Activated T-cell treated with anti-CD3 and anti-CD28 coated beads, Interleukin-2, amount 50 U/mL, for 24 hours (primary cell): ENCODE measurements at regions not wholly inside any gene's neighbourhood (a gene's known extent, or its start where the extent isn't known, plus 50 kb on each side); places are given as distances from the start of the nearest gene placed in this dataset.

Experiments
- DNase-seq: peaks from one replicate; pipeline ENCODE4 v3.0.0-alpha.2; 2020
- H3K27ac Mint-ChIP-seq: 2 replicates; pipeline ENCODE4 v1.8.0; 2020; ENCODE audit warnings: mild to moderate bottlenecking, mixed read lengths
- H3K27me3 Mint-ChIP-seq: 2 replicates; pipeline ENCODE4 v1.8.0; 2020; ENCODE audit warnings: mixed read lengths
- H3K36me3 Mint-ChIP-seq: 2 replicates; pipeline ENCODE4 v1.8.0; 2020; ENCODE audit warnings: low read depth, mixed read lengths
- H3K4me1 Mint-ChIP-seq: 2 replicates; pipeline ENCODE4 v1.8.0; 2020; ENCODE audit warnings: low read depth, mixed read lengths
- H3K4me3 Mint-ChIP-seq: 2 replicates; pipeline ENCODE4 v1.8.0; 2020; ENCODE audit warnings: mild to moderate bottlenecking, moderate library complexity, mixed read lengths
- H3K9me3 Mint-ChIP-seq: 2 replicates; pipeline ENCODE4 v1.8.0; 2020; ENCODE audit warnings: mixed read lengths

DNA sequence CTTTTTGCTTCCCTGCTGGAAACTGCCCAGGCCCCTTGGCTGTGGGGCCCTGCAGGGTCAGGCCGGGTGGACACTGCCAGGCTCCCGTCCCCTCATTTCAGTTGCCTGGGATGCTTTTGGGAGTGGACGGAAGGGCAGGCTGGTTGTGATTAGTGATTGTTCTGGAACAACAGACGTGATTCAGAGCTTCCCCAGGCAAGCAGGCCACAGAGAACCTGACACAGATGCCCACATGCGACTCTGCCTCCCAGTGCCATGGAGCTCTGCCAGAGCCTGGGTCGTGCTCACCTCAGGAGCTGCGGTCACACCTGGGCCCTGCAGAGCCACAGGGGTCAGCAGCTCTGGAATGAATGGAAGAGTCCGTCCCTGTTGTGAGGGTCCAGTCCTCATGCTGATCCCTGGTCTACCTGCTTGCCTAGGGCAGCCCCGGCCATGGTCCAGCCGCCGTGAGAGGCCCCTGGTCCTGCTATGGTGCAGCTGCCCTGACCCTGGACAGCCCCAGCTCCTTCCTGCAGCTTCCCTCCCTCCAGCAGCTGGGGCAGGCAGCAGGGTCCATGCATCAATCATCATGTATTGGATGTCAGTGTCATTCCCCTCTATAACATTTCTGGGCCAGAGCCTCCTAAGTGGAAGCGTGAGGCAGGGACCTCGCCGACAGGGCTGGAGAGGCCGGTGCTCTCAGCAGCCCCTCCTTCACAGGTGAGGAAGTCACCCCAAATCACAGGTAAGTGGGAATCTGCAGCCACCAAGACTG is 518.6 kb upstream of the MYT1L start:
- Mint-ChIP-seq H3K9me3 (no peaks in the 10 kb centered on the region), H3K36me3 (no peaks in the 10 kb centered on the region), H3K27ac (no peak overlapping the region), H3K4me3 (no peak overlapping the region), H3K4me1 (no peaks in the 10 kb centered on the region), H3K27me3 (no peaks in the 10 kb centered on the region)
- DNase-seq, result no peak

DNA sequence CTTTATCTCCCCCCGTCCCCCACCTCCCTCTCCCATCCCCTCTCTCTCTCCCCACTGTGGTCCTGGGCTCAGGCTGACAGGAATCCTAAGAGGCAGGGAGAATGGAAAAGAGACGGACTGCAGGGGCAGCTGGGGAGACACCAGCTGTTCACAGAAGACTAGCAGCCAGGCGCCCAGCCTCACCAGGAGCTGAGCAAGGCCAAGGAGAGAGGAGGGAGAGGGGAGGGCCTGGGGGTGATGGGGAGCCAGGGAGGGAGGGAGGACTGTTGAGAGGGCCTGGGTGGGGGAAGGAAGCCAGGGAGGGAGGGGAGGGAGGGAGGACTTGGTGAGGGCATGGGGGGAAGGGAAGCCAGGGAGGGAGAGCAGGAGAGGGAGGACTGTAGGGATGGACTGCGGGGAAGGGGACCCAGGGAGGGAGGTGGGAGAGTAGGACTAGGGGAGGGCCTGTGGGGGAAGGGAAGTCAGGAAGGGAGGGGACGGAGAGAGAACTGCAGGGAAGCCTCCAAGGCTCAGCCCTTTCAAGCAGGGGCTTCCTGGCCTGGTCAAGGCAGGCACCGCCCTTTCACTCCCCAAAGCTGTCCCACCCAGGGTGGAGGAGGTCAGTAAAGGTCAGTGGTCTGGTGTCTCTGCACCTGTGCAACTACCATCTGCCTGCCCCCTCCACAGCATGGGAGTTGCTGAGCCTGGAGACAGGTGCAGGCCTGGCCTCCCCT is 517.7 kb upstream of the MYT1L start:
- DNase-seq, result no peak
- Mint-ChIP-seq H3K27ac (no peak overlapping the region), H3K4me3 (no peak overlapping the region), H3K27me3 (no peaks in the 10 kb centered on the region), H3K4me1 (no peaks in the 10 kb centered on the region), H3K36me3 (no peaks in the 10 kb centered on the region), H3K9me3 (no peaks in the 10 kb centered on the region)

DNA sequence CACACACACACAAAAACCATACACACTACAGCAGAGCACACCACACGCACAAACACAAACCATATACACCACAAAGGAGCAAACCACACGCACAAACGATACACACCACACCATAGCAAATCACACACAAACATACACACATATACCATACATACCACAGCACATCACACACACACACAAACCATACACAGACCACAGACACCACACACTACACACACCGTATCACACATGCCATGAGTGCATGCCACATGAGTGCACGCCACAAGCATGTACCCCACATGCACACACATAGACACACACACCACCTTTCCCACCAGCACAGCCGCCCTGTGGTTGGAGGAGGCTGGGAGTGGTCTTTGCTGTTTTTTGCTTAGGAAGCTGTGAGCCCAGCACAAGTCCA is 517.1 kb upstream of the MYT1L start:
- Mint-ChIP-seq H3K27me3 (no peaks in the 10 kb centered on the region), H3K9me3 (no peaks in the 10 kb centered on the region), H3K27ac (no peak overlapping the region), H3K4me3 (no peak overlapping the region), H3K4me1 (no peaks in the 10 kb centered on the region), H3K36me3 (no peaks in the 10 kb centered on the region)
- DNase-seq, result no peak

GRCh38 chr2:2847209-2847676 is 516.2 kb upstream of the MYT1L start:
- Mint-ChIP-seq H3K9me3 (no peaks in the 10 kb centered on the region), H3K36me3 (no peaks in the 10 kb centered on the region), H3K27ac (no peak overlapping the region), H3K4me3 (no peak overlapping the region), H3K4me1 (no peaks in the 10 kb centered on the region), H3K27me3 (no peaks in the 10 kb centered on the region)
- DNase-seq, result no peak

DNA sequence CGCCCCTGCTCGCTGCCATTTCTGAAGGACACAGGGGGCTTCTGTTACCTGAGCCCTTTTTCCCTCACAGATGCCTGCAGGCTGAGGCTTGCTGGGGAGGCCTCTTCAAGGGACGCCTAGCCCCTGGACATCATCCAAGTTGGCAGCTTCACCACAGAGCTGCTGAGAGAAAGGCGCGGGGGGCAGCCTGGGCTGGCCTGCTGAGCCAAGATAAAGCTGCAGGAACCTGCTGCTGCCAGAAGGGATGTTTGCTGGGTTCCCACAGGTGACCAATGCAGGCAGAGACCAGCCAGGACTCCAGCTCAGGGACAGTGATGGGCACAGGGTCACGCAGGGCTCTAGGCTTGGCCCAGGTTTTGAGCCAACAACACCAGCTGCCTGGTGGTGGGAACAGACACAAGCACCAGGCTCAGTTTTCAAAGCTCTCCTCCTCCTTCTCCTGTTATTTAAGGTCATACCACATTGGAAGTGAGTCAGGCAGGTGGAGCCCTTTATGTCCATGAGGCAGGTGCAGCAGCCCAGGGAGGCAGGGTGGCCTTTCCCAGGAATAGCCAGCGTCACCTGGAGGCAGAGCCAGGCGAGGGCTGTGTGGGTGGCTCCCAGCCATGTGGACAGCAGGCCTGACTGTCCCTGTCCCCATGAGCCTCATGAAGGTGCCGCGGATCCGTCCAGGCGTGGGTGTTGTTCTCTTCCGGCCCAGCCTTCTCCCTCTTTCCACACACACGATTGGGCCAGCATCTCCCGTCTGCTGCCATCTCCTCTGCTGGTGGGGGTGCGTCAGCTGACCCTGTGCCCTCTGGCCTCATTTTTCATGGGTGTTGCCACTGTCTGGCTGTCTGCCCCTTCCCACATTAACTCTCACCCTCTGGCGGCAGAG is 515.5 kb upstream of the MYT1L start:
- Mint-ChIP-seq H3K36me3 (no peaks in the 10 kb centered on the region), H3K27me3 (no peaks in the 10 kb centered on the region), H3K4me3 (no peak overlapping the region), H3K9me3 (no peaks in the 10 kb centered on the region), H3K27ac (no peak overlapping the region), H3K4me1 (no peaks in the 10 kb centered on the region)
- DNase-seq, result no peak

- no peak for DNase-seq
- Mint-ChIP-seq H3K36me3 (no peaks in the 10 kb centered on the region), H3K4me1 (no peaks in the 10 kb centered on the region), H3K27me3 (no peaks in the 10 kb centered on the region), H3K27ac (no peak overlapping the region), H3K9me3 (no peaks in the 10 kb centered on the region), H3K4me3 (no peak overlapping the region)
Measured at GRCh38 chr2:2845806-2846315, 514.8 kb upstream of the MYT1L start.

GRCh38 chr2:2845267-2845666 is 514.2 kb upstream of the MYT1L start:
- H3K27me3 Mint-ChIP-seq, result no peaks in the 10 kb centered on the region
- no peak for DNase-seq
- no peaks in the 10 kb centered on the region for H3K36me3 Mint-ChIP-seq
- no peak overlapping the region for H3K27ac Mint-ChIP-seq
- H3K4me3 Mint-ChIP-seq, result no peak overlapping the region
- no peaks in the 10 kb centered on the region for H3K4me1 Mint-ChIP-seq
- H3K9me3 Mint-ChIP-seq, result no peaks in the 10 kb centered on the region

DNA sequence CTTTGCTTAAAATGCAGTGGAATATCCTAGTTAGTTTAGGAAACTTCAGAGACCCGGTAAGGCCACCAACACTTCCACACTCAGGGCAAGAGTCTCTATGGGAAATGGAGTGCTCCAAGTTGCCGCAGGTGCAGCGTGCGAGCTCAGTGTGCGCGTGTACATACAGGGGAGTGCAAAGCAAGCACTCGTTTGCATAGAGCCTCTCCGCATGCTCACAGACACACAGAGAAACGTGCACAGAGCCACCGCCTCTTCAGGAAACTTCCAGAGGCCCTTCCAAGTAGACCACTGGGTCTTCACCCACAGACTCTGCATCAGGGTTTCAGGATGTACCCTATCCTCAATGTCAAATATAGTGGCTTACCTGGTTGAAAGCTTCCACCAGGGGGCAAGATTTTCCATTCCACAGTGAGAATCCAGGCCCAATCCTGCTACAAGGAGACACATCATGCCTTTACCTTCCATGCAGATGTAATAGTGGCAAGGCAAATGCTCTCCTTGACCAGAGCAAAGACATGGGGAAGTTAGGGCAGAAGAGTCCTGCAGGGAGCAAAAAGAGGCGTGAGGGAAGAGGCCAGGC is 513.0 kb upstream of the MYT1L start:
- no peak for DNase-seq
- Mint-ChIP-seq H3K27me3 (no peaks in the 10 kb centered on the region), H3K4me3 (no peak overlapping the region), H3K36me3 (no peaks in the 10 kb centered on the region), H3K27ac (no peak overlapping the region), H3K4me1 (no peaks in the 10 kb centered on the region), H3K9me3 (no peaks in the 10 kb centered on the region)

GRCh38 chr2:2842466-2842865 is 511.4 kb upstream of the MYT1L start:
- Mint-ChIP-seq H3K36me3 (no peaks in the 10 kb centered on the region), H3K4me1 (no peaks in the 10 kb centered on the region), H3K4me3 (no peak overlapping the region), H3K9me3 (no peaks in the 10 kb centered on the region), H3K27ac (no peak overlapping the region), H3K27me3 (peaks cover 3% of the 10 kb centered on the region)
- no peak for DNase-seq

DNA sequence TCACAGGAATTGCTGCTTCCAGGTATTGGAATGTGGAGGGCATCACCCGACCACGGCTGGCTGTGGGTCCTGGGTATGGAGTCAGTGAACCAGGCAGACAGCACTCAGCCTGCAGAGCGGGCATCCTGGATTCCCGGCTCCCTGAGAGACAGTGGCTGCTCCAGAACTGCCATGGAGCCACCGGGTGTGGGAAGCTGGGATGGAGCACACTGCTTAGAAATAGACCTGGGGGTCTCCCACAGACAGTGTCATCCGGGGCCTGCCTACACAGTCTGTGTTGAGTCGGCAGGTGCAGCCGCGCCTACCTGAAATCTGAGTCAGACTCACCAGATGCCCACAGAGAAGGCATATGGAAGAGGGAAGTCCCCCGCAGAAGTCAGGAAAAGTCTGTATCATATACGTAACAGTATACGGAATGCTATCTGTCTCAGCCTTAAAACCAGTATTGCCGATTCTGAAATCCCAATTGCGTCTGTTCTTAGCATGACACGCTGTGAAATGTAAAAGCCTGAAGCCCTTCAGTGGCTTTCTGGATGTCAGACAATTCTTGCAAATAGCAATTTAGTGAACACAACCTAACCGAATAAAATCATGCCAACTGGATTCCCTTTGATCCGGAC is 509.7 kb upstream of the MYT1L start:
- H3K4me1 Mint-ChIP-seq, result no peaks in the 10 kb centered on the region
- H3K36me3 Mint-ChIP-seq, result no peaks in the 10 kb centered on the region

GRCh38 chr2:2839782-2840531 is 508.9 kb upstream of the MYT1L start:
- no peaks in the 10 kb centered on the region for H3K36me3 Mint-ChIP-seq
- H3K4me1 Mint-ChIP-seq, result no peaks in the 10 kb centered on the region
- H3K27me3 Mint-ChIP-seq, result peaks cover 3% of the 10 kb centered on the region
- H3K9me3 Mint-ChIP-seq, result no peaks in the 10 kb centered on the region
- H3K4me3 Mint-ChIP-seq, result no peak overlapping the region
- no peak for DNase-seq
- H3K27ac Mint-ChIP-seq, result no peak overlapping the region

More for the DNA sequence above, 509.7 kb upstream of the MYT1L start:
- no peak for DNase-seq
- Mint-ChIP-seq H3K27me3 (peaks cover 3% of the 10 kb centered on the region), H3K27ac (no peak overlapping the region), H3K9me3 (no peaks in the 10 kb centered on the region), H3K4me3 (no peak overlapping the region)

GRCh38 chr2:2839393-2839781 is 508.3 kb upstream of the MYT1L start:
- H3K27ac Mint-ChIP-seq, result no peak overlapping the region
- H3K27me3 Mint-ChIP-seq, result peaks cover 3% of the 10 kb centered on the region
- H3K4me3 Mint-ChIP-seq, result no peak overlapping the region
- H3K36me3 Mint-ChIP-seq, result no peaks in the 10 kb centered on the region
- H3K4me1 Mint-ChIP-seq, result no peaks in the 10 kb centered on the region
- no peaks in the 10 kb centered on the region for H3K9me3 Mint-ChIP-seq
- no peak for DNase-seq

- no peaks in the 10 kb centered on the region for H3K4me1 Mint-ChIP-seq
- no peak overlapping the region for H3K27ac Mint-ChIP-seq
- H3K4me3 Mint-ChIP-seq, result no peak overlapping the region
- H3K36me3 Mint-ChIP-seq, result no peaks in the 10 kb centered on the region
- peaks cover 6% of the 10 kb centered on the region for H3K27me3 Mint-ChIP-seq
- no peaks in the 10 kb centered on the region for H3K9me3 Mint-ChIP-seq
- DNase-seq, result no peak
Measured at GRCh38 chr2:2838548-2838845, 507.4 kb upstream of the MYT1L start.
